KMS-11 (cell line): ENCODE measurements at regions not wholly inside any gene's neighbourhood (a gene's known extent, or its start where the extent isn't known, plus 50 kb on each side); places are given as distances from the start of the nearest gene placed in this dataset.

Experiments
- H2AFZ ChIP-seq: fragments of 200-600 bp; sonication (generic); 2 replicates; pipeline ENCODE4 v1.6.1; 2016; ENCODE audit warnings: antibody characterized with exemption, mixed run types, low read depth
- H3K27ac ChIP-seq: fragments of 200-600 bp; sonication (generic); 2 replicates; pipeline ENCODE4 v1.6.1; 2016; ENCODE audit warnings: mild to moderate bottlenecking, mixed run types
- H3K27me3 ChIP-seq: fragments of 200-600 bp; sonication (generic); 2 replicates; pipeline ENCODE4 v1.6.1; 2017; ENCODE audit warnings: mild to moderate bottlenecking, low read depth, mixed run types, moderate library complexity; ENCODE audit not compliant: insufficient read depth
- H3K36me3 ChIP-seq: fragments of 200-600 bp; sonication (generic); 2 replicates; pipeline ENCODE4 v1.6.1; 2017; ENCODE audit warnings: mild to moderate bottlenecking, mixed run types; ENCODE audit not compliant: insufficient read depth
- H3K4me1 ChIP-seq: fragments of 200-600 bp; sonication (generic); 2 replicates; pipeline ENCODE4 v1.6.1; 2016; ENCODE audit warnings: mild to moderate bottlenecking, low read depth, mixed run types; ENCODE audit not compliant: poor library complexity, severe bottlenecking
- H3K4me2 ChIP-seq: fragments of 200-600 bp; sonication (generic); 2 replicates; pipeline ENCODE4 v1.7.0; 2016; ENCODE audit warnings: mild to moderate bottlenecking, mixed run types
- H3K4me3 ChIP-seq: fragments of 200-600 bp; sonication (generic); IDR thresholded peaks from 2 replicates; pipeline ENCODE4 v1.6.1; 2017; ENCODE audit warnings: low read depth, low read length, mixed read lengths; ENCODE audit not compliant: insufficient read depth
- H3K79me2 ChIP-seq: fragments of 200-600 bp; sonication (generic); 2 replicates; pipeline ENCODE4 v1.6.1; 2016; ENCODE audit warnings: low read depth, mixed run types; ENCODE audit not compliant: insufficient read depth
- H3K9ac ChIP-seq: fragments of 200-600 bp; sonication (generic); 2 replicates; pipeline ENCODE4 v1.6.1; 2016; ENCODE audit warnings: mild to moderate bottlenecking, mixed run types
- H4K20me1 ChIP-seq: fragments of 200-600 bp; sonication (generic); 2 replicates; pipeline ENCODE4 v1.6.1; 2016; ENCODE audit warnings: mild to moderate bottlenecking, mixed run types; ENCODE audit not compliant: insufficient read depth
- CTCF ChIP-seq: fragments of 200-600 bp; sonication (generic); conservative IDR thresholded peaks from 2 replicates; pipeline ENCODE4 v1.6.1; 2017; ENCODE audit warnings: low read depth, mild to moderate bottlenecking, antibody characterized with exemption, low read length, moderate library complexity, mixed read lengths

DNA sequence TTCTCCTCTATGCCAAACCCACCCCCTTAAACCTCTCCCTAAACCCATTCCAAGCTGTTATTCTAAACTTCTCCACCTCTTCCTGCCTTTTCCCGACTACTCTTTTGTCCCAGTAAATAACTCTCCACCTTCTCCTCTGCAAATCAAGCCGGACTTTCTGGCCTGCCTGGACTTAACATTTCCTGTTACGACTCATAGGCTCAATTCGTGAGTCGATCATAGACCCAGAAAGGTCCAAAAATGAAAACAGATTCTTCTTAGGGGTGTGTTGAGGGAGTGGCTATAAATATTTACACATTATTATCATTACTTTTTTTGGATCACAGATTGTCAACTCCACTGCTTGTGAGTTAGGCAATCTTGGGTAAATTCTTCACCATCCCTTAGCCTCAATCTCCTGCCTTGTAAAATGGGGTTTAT lies 59.0 kb upstream of the HABP2 start:
- Histone ChIP-seq H3K4me1 (no peaks in the 10 kb centered on the region), H4K20me1 (no peaks in the 10 kb centered on the region), H3K79me2 (no peaks in the 10 kb centered on the region), H2AFZ (no peak overlapping the region), H3K36me3 (no peaks in the 10 kb centered on the region), H3K9ac (no peak overlapping the region), H3K4me3 (no peak overlapping the region), H3K27me3 (no peaks in the 10 kb centered on the region), H3K4me2 (no peak overlapping the region), H3K27ac (no peak overlapping the region)
- no peak for TF ChIP-seq CTCF

GRCh38 chr10:113494761-113495160 lies 58.1 kb upstream of the HABP2 start:
- Histone ChIP-seq H3K4me1 (no peaks in the 10 kb centered on the region), H3K4me3 (no peak overlapping the region), H3K4me2 (no peak overlapping the region), H3K27ac (no peak overlapping the region), H3K9ac (no peak overlapping the region), H2AFZ (no peak overlapping the region), H4K20me1 (no peaks in the 10 kb centered on the region), H3K79me2 (no peaks in the 10 kb centered on the region), H3K27me3 (no peaks in the 10 kb centered on the region), H3K36me3 (no peaks in the 10 kb centered on the region)
- no peak for TF ChIP-seq CTCF

DNA sequence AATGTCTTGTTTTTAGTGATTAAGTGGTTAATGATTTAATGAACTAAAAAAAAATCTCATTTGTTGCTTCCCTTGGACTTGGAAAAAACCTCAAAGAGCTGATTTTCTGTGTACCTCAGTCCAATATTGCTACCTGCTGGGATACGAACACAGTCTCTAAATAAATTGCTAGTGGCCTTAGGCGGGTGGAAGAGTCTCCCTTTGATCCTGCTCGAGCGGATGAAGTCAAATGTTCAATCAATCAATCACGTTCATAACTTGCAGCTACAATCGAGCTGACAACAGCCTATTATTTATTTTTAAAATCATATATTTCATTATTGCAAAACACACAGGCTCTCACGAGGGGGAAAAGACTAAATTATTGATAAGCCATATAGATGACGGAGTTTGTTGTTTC lies 57.3 kb upstream of the HABP2 start:
- TF ChIP-seq CTCF: no peak
- H4K20me1 ChIP-seq: no peaks in the 10 kb centered on the region

DNA sequence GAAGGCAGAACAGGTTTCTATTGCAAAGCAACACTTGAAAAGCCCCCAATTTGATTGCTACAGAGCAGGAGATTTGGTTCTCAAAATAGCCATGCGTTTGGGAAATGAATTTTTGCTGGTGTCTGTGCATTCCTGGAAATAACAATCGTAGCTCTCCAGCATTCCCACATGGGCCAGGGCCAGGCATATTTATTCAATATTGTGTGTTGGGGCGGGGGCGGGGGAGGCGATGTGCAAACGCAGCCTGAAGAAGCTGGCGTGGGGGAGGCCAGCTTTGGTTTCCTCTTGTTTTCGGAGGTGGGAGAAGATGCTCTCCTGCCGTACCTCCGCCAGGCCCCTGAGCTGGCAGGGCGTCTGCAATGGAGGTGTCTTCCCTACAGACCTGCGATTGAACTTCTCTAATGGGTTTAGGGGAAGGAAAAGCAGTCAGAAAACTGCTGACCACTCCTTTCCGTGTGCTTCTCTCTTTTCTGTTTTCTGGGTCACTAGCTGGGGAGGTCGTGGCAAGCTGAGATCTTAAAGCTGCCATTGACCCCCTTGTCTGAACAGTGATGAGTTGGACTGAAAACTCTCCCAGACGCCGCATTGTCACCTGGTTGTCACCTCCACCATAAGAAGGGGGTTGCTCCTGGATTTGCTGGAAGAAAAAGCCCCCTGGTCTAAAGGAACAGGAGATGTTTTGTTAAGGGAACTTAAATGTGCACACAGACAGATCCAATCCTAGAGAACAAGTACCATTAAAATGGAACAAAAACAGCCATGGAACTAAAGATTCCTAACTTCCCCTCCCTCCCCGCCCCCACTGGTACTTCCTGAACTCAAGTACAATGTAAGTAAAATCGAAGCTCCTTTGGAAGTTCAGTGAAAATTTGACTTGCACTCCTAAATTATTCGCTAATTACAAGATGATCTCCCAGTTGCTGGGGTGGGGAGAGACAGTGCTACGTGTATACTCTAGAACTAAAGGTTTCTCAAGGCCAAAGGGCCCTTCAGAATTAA lies 56.4 kb upstream of the HABP2 start:
- Histone ChIP-seq H3K27ac (no peak overlapping the region), H3K4me2 (no peak overlapping the region), H3K4me3 (no peak overlapping the region), H4K20me1 (no peaks in the 10 kb centered on the region), H2AFZ (no peak overlapping the region), H3K79me2 (no peaks in the 10 kb centered on the region), H3K36me3 (no peaks in the 10 kb centered on the region), H3K27me3 (no peaks in the 10 kb centered on the region), H3K4me1 (no peaks in the 10 kb centered on the region), H3K9ac (no peak overlapping the region)
- TF ChIP-seq CTCF: no peak

More for the DNA sequence above, 57.3 kb upstream of the HABP2 start:
- Histone ChIP-seq H2AFZ (no peak overlapping the region), H3K4me2 (no peak overlapping the region), H3K9ac (no peak overlapping the region), H3K4me1 (no peaks in the 10 kb centered on the region), H3K79me2 (no peaks in the 10 kb centered on the region), H3K36me3 (no peaks in the 10 kb centered on the region), H3K27ac (no peak overlapping the region), H3K27me3 (no peaks in the 10 kb centered on the region), H3K4me3 (no peak overlapping the region)
